Inflammatory macrophage treated with lipopolysaccharide for 4 hours (primary cell): ENCODE measurements at regions not wholly inside any gene's neighbourhood (a gene's known extent, or its start where the extent isn't known, plus 50 kb on each side); places are given as distances from the start of the nearest gene placed in this dataset.

Experiments
- DNase-seq: peaks from one replicate; pipeline ENCODE4 v3.0.0-alpha.2; 2020

GRCh38 chr7:116148626-116149025 is 61.7 kb upstream of the TES start:
- peak; percentile 47 for DNase-seq

DNA sequence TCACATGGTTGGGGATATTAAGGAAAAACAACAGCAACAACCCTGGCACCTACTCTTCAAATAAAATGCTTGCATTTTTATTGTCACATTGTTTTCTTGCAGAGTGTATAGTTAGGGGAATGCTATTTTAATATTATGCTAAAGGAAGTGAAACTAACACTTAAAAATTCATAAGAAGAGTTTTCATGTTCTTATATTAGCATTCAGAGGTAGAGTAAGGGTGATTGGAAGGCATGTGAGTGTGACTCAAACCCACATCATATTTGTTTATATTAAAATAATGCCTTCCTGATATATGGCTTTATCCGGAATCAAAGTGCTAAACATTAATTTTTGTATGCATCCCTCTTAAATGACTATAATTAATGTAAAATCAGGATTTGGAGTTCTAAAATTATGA is 59.8 kb upstream of the TES start:
- peak; percentile 66 for DNase-seq

DNA sequence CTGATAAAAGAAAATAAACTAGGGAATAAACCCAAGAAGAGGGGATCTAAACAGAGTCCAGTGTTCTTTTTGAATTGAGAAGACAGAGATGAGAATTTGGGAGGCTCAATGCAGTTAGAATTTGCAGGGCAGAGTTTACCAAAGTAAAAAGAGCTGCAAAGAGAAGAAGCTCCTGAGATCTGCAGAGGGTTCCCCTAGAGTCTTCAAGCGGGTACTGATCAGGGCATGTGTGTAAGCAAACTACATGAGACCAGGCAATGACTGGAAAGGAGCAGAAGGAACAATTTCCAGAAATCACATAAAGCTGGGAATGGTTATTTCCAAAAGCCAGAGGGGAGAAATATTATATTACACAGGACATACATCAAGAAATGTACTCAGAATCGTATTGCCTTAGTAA is 58.1 kb upstream of the TES start:
- DNase-seq = no peak

GRCh38 chr7:116153050-116153449 is 57.3 kb upstream of the TES start:
- DNase-seq = no peak

DNA sequence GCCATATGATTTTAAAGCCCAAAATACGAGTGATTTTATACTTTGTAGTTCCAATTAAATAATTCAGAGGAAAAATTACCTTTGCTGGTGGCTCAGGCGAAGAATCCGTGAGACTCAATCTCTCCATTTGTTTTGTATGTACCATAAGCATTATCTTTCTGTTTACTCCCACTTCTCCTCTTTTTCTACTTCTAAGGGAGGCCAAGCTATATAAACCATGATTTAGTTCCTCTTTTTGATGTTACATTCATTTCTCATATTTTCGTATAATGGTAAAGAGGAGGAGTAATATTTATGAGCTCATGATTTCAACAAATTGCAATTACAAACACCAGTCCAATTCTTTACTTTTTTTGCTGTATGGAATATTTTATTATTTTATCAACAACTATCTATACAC is 50.6 kb upstream of the TES start:
- DNase-seq = peak; percentile 67
